Right atrium auricular region (tissue), 2 donors: ENCODE measurements at regions not wholly inside any gene's neighbourhood (a gene's known extent, or its start where the extent isn't known, plus 50 kb on each side); places are given as distances from the start of the nearest gene placed in this dataset.

Source experiments
- DNase-seq: peaks from one replicate; pipeline ENCODE4 v3.0.0-alpha.2; 2019; ENCODE audit warnings: low spot score
- H3K27ac ChIP-seq, 2 donors: fragments of 200-600 bp; sonication (generic); 1 replicate in 1 of 2; 2 replicates in 1 of 2; pipeline ENCODE4 v1.5.1; 2016 to 2019
- H3K27me3 ChIP-seq, 2 donors: fragments of 200-600 bp; sonication (generic); one replicate each; pipeline versions ENCODE4 v1.5.1 to v1.6.0; 2017 to 2019
- H3K36me3 ChIP-seq: fragments of 200-600 bp; sonication (generic); one replicate; pipeline ENCODE4 v1.5.1; 2016
- H3K4me1 ChIP-seq, 2 donors: fragments of 200-600 bp; sonication (generic); one replicate each; pipeline versions ENCODE4 v1.5.1 to v1.6.0; 2017 to 2019
- H3K4me3 ChIP-seq, 2 donors: fragments of 200-600 bp; sonication (generic); 1 replicate in 1 of 2; 2 replicates in 1 of 2; pipeline ENCODE4 v1.5.1; 2017 to 2019; ENCODE audit warnings: mild to moderate bottlenecking in 1 of 2, moderate library complexity in 1 of 2
- H3K9me3 ChIP-seq, 2 donors: fragments of 200-600 bp; sonication (generic); one replicate each; pipeline ENCODE4 v1.5.1; 2019
- TF ChIP-seq, protein P1 (sequence below), 2 donors: fragments of 200-600 bp; sonication (generic); IDR thresholded peaks; one replicate each; pipeline ENCODE4 v1.5.1; 2019; ENCODE audit warnings: antibody characterized with exemption in 2 of 2

DNA sequence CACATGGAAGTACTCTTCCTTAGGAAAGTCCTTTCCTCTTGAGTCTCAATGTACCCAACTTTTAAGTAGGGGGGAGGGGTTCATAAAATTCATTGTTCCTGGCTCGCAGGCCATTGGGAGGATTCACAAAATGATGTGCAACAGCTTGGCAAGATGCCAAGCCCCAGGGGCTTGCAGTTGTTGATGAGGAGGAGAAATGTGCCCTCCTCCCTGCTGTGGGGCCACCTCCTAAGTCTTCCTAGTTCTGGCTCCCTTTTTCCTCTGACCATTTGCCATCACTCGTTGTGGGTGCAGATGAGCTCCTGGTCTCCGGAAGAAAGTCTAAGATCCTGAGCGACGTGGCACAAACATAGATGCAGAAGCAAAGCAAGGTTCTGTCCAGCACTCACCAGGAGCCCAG lies 435.4 kb downstream of the EIPR1 start:
- H3K27ac ChIP-seq: no peak overlapping the region

DNA sequence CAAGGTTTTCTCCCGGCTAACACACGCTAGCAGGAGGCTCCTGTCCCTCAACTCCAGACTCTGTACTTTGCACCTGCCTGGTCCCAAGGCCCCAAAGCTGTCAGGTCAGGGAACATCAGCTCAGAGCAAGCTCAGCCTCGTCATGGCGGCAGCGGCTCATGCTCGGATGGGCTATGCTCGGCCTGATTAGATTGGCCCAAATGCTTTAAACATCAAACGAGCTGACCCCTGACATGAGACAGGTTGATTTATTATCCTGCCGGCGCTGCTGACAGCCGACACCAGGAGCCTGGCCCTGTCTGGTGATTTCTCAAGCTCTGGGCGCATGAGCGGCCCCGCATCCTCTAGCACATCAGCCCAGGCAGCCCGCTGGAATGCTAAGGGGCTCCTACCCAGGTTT lies 436.4 kb downstream of the EIPR1 start:
- Histone ChIP-seq H3K4me3 (no peak overlapping the region), H3K9me3 (peaks cover 0 to 15% of the 10 kb centered on the region in 2 donors), H3K36me3 (no peaks in the 10 kb centered on the region), H3K4me1 (no peaks in the 10 kb centered on the region), H3K27ac (no peak overlapping the region), H3K27me3 (no peaks in the 10 kb centered on the region)
- no peak for DNase-seq
- TF ChIP-seq, protein P1, sequence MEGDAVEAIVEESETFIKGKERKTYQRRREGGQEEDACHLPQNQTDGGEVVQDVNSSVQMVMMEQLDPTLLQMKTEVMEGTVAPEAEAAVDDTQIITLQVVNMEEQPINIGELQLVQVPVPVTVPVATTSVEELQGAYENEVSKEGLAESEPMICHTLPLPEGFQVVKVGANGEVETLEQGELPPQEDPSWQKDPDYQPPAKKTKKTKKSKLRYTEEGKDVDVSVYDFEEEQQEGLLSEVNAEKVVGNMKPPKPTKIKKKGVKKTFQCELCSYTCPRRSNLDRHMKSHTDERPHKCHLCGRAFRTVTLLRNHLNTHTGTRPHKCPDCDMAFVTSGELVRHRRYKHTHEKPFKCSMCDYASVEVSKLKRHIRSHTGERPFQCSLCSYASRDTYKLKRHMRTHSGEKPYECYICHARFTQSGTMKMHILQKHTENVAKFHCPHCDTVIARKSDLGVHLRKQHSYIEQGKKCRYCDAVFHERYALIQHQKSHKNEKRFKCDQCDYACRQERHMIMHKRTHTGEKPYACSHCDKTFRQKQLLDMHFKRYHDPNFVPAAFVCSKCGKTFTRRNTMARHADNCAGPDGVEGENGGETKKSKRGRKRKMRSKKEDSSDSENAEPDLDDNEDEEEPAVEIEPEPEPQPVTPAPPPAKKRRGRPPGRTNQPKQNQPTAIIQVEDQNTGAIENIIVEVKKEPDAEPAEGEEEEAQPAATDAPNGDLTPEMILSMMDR (IDR thresholded peaks at IDR 0.05): no peak

More for the DNA sequence above, 435.4 kb downstream of the EIPR1 start:
- DNase-seq: no peak
- TF ChIP-seq, protein P1 (IDR thresholded peaks at IDR 0.05): no peak
- no peaks in the 10 kb centered on the region for H3K36me3 ChIP-seq
- H3K4me3 ChIP-seq: no peak overlapping the region
- H3K9me3 ChIP-seq: peaks cover 0 to 15% of the 10 kb centered on the region in 2 donors
- no peaks in the 10 kb centered on the region for H3K27me3 ChIP-seq
- no peaks in the 10 kb centered on the region for H3K4me1 ChIP-seq

DNA sequence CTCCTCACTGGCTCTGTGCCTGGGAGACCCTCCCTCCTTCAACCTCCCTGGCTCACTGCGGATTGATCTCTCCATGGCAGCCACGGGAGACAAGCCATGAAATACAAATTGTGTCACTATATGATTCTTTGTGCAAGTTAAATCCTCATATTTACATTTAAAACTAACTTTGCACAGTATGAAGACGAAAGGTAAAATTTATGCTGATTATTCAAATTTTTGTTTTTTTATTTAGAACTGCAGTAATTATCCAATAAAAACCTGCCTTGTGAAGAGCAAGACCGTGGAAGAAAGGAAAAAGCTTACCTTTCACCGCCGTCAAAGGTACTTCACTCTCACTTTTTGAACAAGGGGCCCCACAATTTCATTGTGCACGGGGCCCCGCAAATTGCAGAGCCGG lies 436.9 kb downstream of the EIPR1 start:
- Histone ChIP-seq H3K4me3 (no peak overlapping the region), H3K9me3 (peaks cover 0 to 10% of the 10 kb centered on the region in 2 donors), H3K36me3 (no peaks in the 10 kb centered on the region), H3K27ac (no peak overlapping the region), H3K27me3 (no peaks in the 10 kb centered on the region), H3K4me1 (no peaks in the 10 kb centered on the region)
- TF ChIP-seq, protein P1 (IDR thresholded peaks at IDR 0.05): no peak
- no peak for DNase-seq

DNA sequence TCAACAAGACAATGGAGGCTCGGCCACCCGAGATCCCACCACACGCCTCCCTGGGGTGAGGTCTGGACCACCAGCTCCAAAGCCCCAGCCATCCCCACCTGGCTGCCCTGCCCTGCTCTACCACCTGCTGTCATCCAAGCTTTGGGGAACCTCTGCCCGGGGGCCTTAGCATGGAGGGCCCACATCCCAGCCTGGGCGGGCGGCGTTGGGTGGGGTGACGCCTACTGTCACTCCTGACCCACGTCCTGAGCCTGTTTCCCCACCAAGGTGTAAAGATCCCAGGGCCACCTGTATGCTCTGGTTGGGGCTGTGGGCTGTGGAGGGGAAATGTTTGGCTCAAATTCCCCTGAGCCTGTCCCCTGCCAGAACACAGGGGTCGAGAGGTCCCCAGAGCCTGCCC lies 437.6 kb downstream of the EIPR1 start:
- Histone ChIP-seq H3K4me3 (no peak overlapping the region), H3K27me3 (no peaks in the 10 kb centered on the region), H3K4me1 (no peaks in the 10 kb centered on the region), H3K9me3 (peaks cover 0 to 5% of the 10 kb centered on the region in 2 donors), H3K27ac (no peak overlapping the region), H3K36me3 (no peaks in the 10 kb centered on the region)
- no peak for DNase-seq
- TF ChIP-seq, protein P1 (IDR thresholded peaks at IDR 0.05): no peak

DNA sequence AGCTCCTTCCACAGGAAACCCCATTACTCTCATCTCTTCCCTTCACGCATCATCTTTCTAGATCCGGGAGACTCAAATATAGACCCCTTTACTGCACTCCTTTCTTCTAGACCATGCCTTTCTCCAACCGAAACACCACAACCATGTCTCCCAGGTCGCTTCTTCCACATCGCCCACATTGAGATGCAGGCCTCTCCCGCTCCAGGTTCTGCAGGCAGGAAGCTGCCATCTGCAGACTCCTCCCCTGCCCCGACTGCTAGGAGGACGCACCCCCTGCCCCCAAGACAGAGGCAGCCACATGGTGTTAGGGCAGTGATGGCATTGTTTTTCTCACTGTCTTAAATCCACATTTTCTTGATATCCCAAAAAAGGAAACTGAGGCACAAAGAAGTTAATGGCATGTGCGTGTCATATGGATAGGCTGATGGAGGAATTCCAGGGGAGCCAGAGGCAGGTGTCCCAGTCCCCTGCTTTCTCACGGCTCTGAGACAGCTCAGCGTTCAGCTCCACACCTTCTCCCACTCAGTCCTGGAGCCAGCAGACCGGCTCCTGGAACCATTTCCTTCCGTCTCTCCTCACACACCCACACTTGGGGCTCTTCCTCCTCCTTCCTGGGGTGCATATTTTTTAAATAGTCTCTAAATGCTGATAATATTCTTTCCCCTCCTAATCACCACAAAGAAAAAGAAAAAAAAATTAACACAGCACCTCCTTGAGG lies 438.4 kb downstream of the EIPR1 start:
- no peak overlapping the region for H3K4me3 ChIP-seq
- TF ChIP-seq, protein P1 (IDR thresholded peaks at IDR 0.05): no peak
- no peak for DNase-seq
- H3K4me1 ChIP-seq: no peaks in the 10 kb centered on the region
- H3K36me3 ChIP-seq: no peaks in the 10 kb centered on the region
- no peaks in the 10 kb centered on the region for H3K27me3 ChIP-seq
- H3K9me3 ChIP-seq: no peaks in the 10 kb centered on the region
- H3K27ac ChIP-seq: no peak overlapping the region

DNA sequence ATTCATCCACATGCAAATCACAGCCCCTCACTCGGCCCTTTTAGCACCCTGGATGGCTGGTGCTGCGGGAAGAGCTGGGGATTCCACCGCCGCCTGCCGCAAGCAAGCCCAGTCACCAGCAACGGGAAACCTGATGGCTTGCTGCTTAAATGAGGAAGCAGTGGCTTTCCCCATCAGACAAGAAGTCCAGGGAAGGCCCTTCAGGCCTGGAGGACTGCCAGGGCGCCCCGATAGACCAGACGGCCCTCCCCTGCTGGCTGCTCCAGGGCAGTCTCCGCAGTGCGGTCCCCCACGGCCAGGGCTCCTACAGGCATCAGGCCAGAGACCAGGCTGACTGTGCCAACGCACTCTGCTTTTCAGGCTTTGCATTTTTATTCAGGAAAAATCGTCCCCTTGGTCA lies 439.1 kb downstream of the EIPR1 start:
- Histone ChIP-seq H3K9me3 (no peaks in the 10 kb centered on the region), H3K27me3 (no peaks in the 10 kb centered on the region), H3K4me3 (no peak overlapping the region), H3K4me1 (no peaks in the 10 kb centered on the region), H3K27ac (no peak overlapping the region), H3K36me3 (no peaks in the 10 kb centered on the region)
- TF ChIP-seq, protein P1 (IDR thresholded peaks at IDR 0.05): no peak
- no peak for DNase-seq
